LNCaP clone FGC (cell line): ENCODE measurements at regions not wholly inside any gene's neighbourhood (a gene's known extent, or its start where the extent isn't known, plus 50 kb on each side); places are given as distances from the start of the nearest gene placed in this dataset.

Experiments
- DNase-seq: peaks from one replicate; pipeline ENCODE4 v3.0.0-alpha.2; 2011; ENCODE audit warnings: low read depth
- H3K4me3 ChIP-seq: 2 replicates; pipeline ENCODE4 v1.5.1; 2011; ENCODE audit warnings: mild to moderate bottlenecking, low read depth, low read length, control low read depth
- CTCF ChIP-seq: IDR thresholded peaks from 2 replicates; pipeline ENCODE4 v1.5.1; 2012; ENCODE audit warnings: mild to moderate bottlenecking; ENCODE audit not compliant: control insufficient read depth, insufficient read depth; ENCODE audit errors: extremely low read depth

- no peak overlapping the region for H3K4me3 ChIP-seq
- TF ChIP-seq CTCF = no peak
- no peak for DNase-seq
Measured at GRCh38 chr2:35989503-35989902, 366.1 kb upstream of the CRIM1 start.

GRCh38 chr2:35989040-35989439 lies 366.5 kb upstream of the CRIM1 start:
- no peak for TF ChIP-seq CTCF
- H3K4me3 ChIP-seq = no peak overlapping the region
- DNase-seq = no peak

- H3K4me3 ChIP-seq = no peak overlapping the region
- DNase-seq = no peak
- TF ChIP-seq CTCF = peak; percentile 14; the same call in 1 of the 2 replicates
Measured at GRCh38 chr2:35986871-35987270, 368.7 kb upstream of the CRIM1 start.

- no peak for DNase-seq
- TF ChIP-seq CTCF = no peak
Measured at GRCh38 chr2:35978218-35978617, 377.4 kb upstream of the CRIM1 start.

GRCh38 chr2:35976611-35977010 lies 379.0 kb upstream of the CRIM1 start:
- DNase-seq = no peak
- no peak for TF ChIP-seq CTCF
- no peak overlapping the region for H3K4me3 ChIP-seq

More at GRCh38 chr2:35978218-35978617, 377.4 kb upstream of the CRIM1 start:
- no peak overlapping the region for H3K4me3 ChIP-seq

GRCh38 chr2:35973737-35974132 lies 381.8 kb upstream of the CRIM1 start:
- no peak for TF ChIP-seq CTCF
- no peak overlapping the region for H3K4me3 ChIP-seq
- DNase-seq = no peak

GRCh38 chr2:35973132-35973736 lies 382.3 kb upstream of the CRIM1 start:
- TF ChIP-seq CTCF = peak; percentile 60
- no peak overlapping the region for H3K4me3 ChIP-seq
- no peak for DNase-seq
